GM20000 (cell line): ENCODE measurements at regions not wholly inside any gene's neighbourhood (a gene's known extent, or its start where the extent isn't known, plus 50 kb on each side); places are given as distances from the start of the nearest gene placed in this dataset.

ENCODE experiments used
- DNase-seq: peaks from one replicate; pipeline ENCODE4 v3.0.0; 2012; ENCODE audit warnings: low spot score
- CTCF ChIP-seq: IDR thresholded peaks from 2 replicates; pipeline ENCODE4 v1.5.1; 2012; ENCODE audit warnings: mild to moderate bottlenecking, control low read depth; ENCODE audit errors: extremely low read depth, missing control alignments

- no peak for DNase-seq
- no peak for TF ChIP-seq CTCF
Observed at GRCh38 chr6:71444222-71444621, 155.6 kb downstream of the OGFRL1 start.

- TF ChIP-seq CTCF, result no peak
- no peak for DNase-seq
Observed at GRCh38 chr6:71446057-71446456, 157.4 kb downstream of the OGFRL1 start.

- DNase-seq, result no peak
- no peak for TF ChIP-seq CTCF
Observed at GRCh38 chr6:71446470-71446869, 157.9 kb downstream of the OGFRL1 start.

DNA sequence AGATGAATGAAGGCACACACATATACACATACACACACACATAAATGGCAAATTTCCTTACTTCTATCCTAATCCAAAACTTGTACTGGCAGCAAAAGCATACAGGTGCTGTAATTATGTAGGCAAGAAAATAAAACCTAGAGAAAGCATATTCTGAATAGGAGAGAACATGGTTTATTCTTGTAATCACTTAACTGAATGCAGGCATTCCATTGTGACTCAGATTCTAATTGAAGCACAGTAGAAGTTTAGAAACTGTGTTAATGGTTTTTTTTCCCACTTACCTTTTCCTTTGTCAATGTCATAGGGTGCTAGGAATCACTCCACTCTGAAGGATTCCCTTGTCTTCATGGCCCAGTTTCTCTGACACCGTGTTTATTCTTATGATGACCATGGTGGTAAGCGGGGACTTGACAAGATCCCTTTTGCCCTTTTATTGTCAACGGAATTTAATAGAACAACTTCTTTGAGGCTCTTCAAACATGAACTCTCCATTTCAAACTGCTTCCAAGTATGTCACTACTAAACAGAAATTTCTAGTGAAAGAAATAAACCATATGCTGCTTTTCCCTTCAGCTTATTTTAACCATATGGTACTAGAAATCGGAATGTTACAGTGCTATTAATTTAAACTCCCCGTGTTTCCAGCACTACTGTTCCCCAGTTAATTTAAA lies 164.2 kb downstream of the OGFRL1 start:
- no peak for DNase-seq
- no peak for TF ChIP-seq CTCF

DNA sequence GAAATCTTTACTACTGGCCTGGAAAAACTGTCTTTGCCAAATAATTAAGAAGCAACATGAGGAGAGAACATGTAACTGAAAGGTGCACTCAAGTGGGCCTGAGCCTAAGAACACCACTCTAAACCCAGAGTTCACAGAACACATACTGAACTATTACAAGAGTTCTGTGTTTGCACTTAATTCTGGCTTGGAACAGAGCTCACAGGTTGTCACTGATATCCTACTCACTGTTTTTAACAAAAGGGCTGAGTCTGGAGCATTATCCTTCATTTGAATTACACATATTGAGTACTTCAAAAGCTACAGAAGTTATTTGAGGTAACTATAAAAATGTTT lies 164.7 kb downstream of the OGFRL1 start:
- TF ChIP-seq CTCF, result no peak

GRCh38 chr6:71454056-71454455 lies 165.4 kb downstream of the OGFRL1 start:
- DNase-seq, result no peak
- TF ChIP-seq CTCF, result no peak

More for the DNA sequence above, 164.7 kb downstream of the OGFRL1 start:
- DNase-seq, result no peak

DNA sequence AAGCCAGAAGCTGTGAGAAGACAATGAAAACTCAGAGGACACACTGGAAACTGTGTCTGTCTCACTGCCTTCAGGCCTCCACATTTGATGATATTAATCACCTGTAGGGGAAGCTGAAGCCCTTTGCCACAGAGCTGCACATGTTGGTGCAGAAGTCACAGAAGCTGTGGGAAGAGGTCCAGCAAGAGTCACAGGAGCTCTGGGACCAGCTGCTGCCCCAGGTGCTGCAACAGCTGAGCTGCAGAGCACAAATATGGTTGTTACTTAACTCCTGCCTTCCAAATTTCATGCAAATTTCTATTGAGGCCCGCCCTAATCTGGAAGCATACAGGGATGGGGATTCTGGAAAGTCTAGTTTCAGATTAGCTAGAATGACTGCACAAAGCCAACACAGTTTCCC lies 169.3 kb downstream of the OGFRL1 start:
- DNase-seq, result no peak

More for the DNA sequence above, 169.3 kb downstream of the OGFRL1 start:
- TF ChIP-seq CTCF, result no peak
